NCI-H1436 treated with DMSO at 0.1 percent for 48 hours (cell line): ENCODE measurements at regions not wholly inside any gene's neighbourhood (a gene's known extent, or its start where the extent isn't known, plus 50 kb on each side); places are given as distances from the start of the nearest gene placed in this dataset.
"Not testable (repeated sequence)": the region's sequence is repeated elsewhere in the genome, so short reads cannot be mapped to it uniquely, and the experiment has no call there.

Source experiments
- DNase-seq: peaks from one replicate; lab custom pipeline; 2025; lab: John Stamatoyannopoulos, UW

- DNase-seq: no peak
Observed at GRCh38 chr12:58069268-58069963, 128.0 kb downstream of the ATP23 start.

- no peak for DNase-seq
Observed at GRCh38 chr12:58071994-58072393, 130.6 kb downstream of the ATP23 start.

- no peak for DNase-seq
Observed at GRCh38 chr12:58074259-58074658, 132.9 kb downstream of the ATP23 start.

GRCh38 chr12:58079806-58080205 lies 138.4 kb downstream of the ATP23 start:
- DNase-seq: no peak

GRCh38 chr12:58081488-58081887 lies 140.1 kb downstream of the ATP23 start:
- DNase-seq: no peak

GRCh38 chr12:58082996-58083395 lies 141.6 kb downstream of the ATP23 start:
- DNase-seq: no peak

GRCh38 chr12:58086006-58086405 lies 144.6 kb downstream of the ATP23 start:
- no peak for DNase-seq

GRCh38 chr12:58086930-58087329 lies 145.6 kb downstream of the ATP23 start:
- no peak for DNase-seq

- no peak for DNase-seq
Observed at GRCh38 chr12:58087423-58088127, 146.2 kb downstream of the ATP23 start.

- no peak for DNase-seq
Observed at GRCh38 chr12:58089588-58089987, 148.2 kb downstream of the ATP23 start.

GRCh38 chr12:58090685-58091084 lies 149.3 kb downstream of the ATP23 start:
- no peak for DNase-seq

- DNase-seq: no peak
Observed at GRCh38 chr12:58095002-58095401, 153.6 kb downstream of the ATP23 start.

- DNase-seq: no peak
Observed at GRCh38 chr12:58097741-58098140, 156.4 kb downstream of the ATP23 start.

GRCh38 chr12:58099476-58099875 lies 158.1 kb downstream of the ATP23 start:
- no peak for DNase-seq

- no peak for DNase-seq
Observed at GRCh38 chr12:58104351-58104755, 163.0 kb downstream of the ATP23 start.

- no peak for DNase-seq
Observed at GRCh38 chr12:58105225-58106119, 164.1 kb downstream of the ATP23 start.

GRCh38 chr12:58106195-58106594 lies 164.8 kb downstream of the ATP23 start:
- no peak for DNase-seq

- no peak for DNase-seq
Observed at GRCh38 chr12:58117201-58117600, 175.8 kb downstream of the ATP23 start.

- no peak for DNase-seq
Observed at GRCh38 chr12:58117667-58118066, 176.3 kb downstream of the ATP23 start.

GRCh38 chr12:58125761-58126160 lies 184.4 kb downstream of the ATP23 start:
- DNase-seq: not testable (repeated sequence)

GRCh38 chr12:58131986-58132755 lies 190.8 kb downstream of the ATP23 start:
- DNase-seq: no peak

- DNase-seq: no peak
Observed at GRCh38 chr12:58138424-58138823, 197.1 kb downstream of the ATP23 start.
